ENCODE measurements at regions not wholly inside any gene's neighbourhood (a gene's known extent, or its start where the extent isn't known, plus 50 kb on each side); places are given as distances from the start of the nearest gene placed in this dataset.

DNA sequence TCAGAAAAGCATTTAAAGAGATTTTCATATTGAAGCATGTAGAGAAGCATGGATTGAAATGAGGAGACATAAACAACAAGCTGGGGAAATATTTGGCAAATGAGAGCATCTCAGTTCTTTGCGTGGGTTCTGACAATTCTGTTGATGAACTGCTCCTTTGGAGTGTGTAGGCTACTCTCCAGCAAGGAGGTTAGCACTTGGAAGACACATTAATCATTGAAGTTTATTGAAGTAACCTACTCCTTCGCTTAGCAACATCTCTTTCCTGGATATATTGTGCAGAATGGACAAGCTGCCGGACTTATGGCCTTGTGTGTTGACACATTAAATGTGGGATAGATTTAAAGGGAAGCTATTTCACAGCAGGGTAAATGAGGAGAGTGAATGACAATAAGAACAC is 354.5 kb upstream of the VWC2 start:
- Histone ChIP-seq H3K27me3 (ENCODE audit: control insufficient read depth, insufficient read depth, low read length) (no peaks in the 10 kb centered on the region), H3K4me1 (no peaks in the 10 kb centered on the region), H3K9ac (no peak overlapping the region), H3K27ac (no peak overlapping the region), H3K9me3 (ENCODE audit: control insufficient read depth, low read length) (no peaks in the 10 kb centered on the region), H3K79me2 (no peaks in the 10 kb centered on the region), H2AFZ (no peak overlapping the region), H3K4me2 (ENCODE audit: low read length) (no peak overlapping the region), H3K4me3 (ENCODE audit: low read depth, low read length) (no peak overlapping the region), H3K36me3 (ENCODE audit: control insufficient read depth, insufficient read depth, low read length) (no peaks in the 10 kb centered on the region)
- TF ChIP-seq, protein P1, sequence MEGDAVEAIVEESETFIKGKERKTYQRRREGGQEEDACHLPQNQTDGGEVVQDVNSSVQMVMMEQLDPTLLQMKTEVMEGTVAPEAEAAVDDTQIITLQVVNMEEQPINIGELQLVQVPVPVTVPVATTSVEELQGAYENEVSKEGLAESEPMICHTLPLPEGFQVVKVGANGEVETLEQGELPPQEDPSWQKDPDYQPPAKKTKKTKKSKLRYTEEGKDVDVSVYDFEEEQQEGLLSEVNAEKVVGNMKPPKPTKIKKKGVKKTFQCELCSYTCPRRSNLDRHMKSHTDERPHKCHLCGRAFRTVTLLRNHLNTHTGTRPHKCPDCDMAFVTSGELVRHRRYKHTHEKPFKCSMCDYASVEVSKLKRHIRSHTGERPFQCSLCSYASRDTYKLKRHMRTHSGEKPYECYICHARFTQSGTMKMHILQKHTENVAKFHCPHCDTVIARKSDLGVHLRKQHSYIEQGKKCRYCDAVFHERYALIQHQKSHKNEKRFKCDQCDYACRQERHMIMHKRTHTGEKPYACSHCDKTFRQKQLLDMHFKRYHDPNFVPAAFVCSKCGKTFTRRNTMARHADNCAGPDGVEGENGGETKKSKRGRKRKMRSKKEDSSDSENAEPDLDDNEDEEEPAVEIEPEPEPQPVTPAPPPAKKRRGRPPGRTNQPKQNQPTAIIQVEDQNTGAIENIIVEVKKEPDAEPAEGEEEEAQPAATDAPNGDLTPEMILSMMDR (IDR thresholded peaks at IDR 0.05): no peak

DNA sequence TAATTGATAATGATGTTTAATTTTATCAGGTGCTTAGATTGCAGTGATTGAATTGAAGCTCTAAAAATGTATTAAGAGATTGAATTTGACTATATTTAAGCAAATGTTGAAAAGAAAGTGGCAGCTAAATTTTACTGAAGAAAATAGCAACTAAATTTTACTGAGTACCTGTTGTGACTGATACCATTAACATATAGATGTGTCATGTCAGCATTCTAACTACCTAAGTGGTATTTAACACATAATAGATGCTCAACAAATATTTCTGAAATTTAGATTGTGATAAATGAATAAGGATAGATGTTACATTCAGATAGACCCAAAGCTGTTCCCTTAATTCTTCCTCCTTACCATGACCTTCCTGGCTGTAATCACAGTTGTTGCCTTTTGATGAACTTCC is 350.9 kb upstream of the VWC2 start:
- Histone ChIP-seq H3K36me3 (ENCODE audit: control insufficient read depth, insufficient read depth, low read length) (no peaks in the 10 kb centered on the region), H3K9me3 (ENCODE audit: control insufficient read depth, low read length) (no peaks in the 10 kb centered on the region), H3K27ac (no peak overlapping the region), H2AFZ (no peak overlapping the region), H3K4me3 (ENCODE audit: low read depth, low read length) (no peak overlapping the region), H3K79me2 (no peaks in the 10 kb centered on the region), H3K9ac (no peak overlapping the region), H3K4me2 (ENCODE audit: low read length) (no peak overlapping the region), H3K27me3 (ENCODE audit: control insufficient read depth, insufficient read depth, low read length) (no peaks in the 10 kb centered on the region), H3K4me1 (no peaks in the 10 kb centered on the region)
- TF ChIP-seq, protein P1 (IDR thresholded peaks at IDR 0.05): no peak

DNA sequence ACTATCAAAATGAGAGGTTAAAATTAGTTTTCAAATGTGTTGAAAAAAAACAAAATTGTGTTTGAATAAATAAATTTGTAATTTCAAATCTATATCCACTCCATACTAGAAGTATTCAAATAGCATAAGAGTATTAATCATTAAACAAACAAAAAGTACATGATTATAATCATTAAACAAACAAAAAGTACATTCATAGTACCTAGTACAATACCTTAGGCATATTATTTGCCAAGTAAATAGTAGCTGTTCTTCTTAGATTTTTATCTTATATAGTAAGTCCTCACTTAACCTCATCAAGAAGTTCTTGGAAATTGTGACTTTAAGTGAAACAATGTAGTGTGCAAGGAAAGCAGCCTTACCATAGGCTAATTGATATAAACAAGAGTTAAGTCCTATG is 349.3 kb upstream of the VWC2 start:
- H3K9me3 ChIP-seq (ENCODE audit: control insufficient read depth, low read length): no peaks in the 10 kb centered on the region
- no peaks in the 10 kb centered on the region for H3K27me3 ChIP-seq (ENCODE audit: control insufficient read depth, insufficient read depth, low read length)
- H3K4me2 ChIP-seq (ENCODE audit: low read length): no peak overlapping the region
- no peaks in the 10 kb centered on the region for H3K36me3 ChIP-seq (ENCODE audit: control insufficient read depth, insufficient read depth, low read length)
- H3K4me3 ChIP-seq (ENCODE audit: low read depth, low read length): no peak overlapping the region
- no peak overlapping the region for H2AFZ ChIP-seq
- H3K9ac ChIP-seq: no peak overlapping the region
- no peaks in the 10 kb centered on the region for H3K79me2 ChIP-seq
- H3K4me1 ChIP-seq: no peaks in the 10 kb centered on the region
- TF ChIP-seq, protein P1 (IDR thresholded peaks at IDR 0.05): no peak
- no peak overlapping the region for H3K27ac ChIP-seq

DNA sequence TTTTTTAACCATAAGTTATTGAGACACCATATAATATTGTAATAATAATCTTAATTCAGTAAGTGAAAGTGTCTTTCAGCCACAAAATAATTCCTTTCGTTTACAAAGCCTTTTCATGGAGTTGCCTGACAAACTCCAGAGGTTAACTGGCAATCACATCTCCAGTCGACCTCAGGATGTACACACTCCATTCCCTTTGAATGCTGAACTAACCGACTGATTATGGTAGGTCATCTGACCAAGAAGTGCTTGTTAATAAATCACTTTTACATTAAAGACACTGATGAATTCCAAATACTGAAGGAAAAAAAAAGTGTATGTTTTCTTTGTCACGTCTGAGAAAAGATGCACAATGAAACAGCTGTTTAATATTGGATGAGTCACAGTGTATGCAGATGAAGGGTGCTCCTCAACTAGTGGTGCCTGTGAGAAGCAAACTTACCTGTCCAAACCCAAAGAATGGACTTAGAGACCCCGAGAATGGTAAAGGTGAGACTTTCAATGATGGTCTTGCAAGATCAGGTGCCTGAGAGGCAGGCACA is 348.1 kb upstream of the VWC2 start:
- Histone ChIP-seq H3K27me3 (ENCODE audit: control insufficient read depth, insufficient read depth, low read length) (no peaks in the 10 kb centered on the region), H3K79me2 (no peaks in the 10 kb centered on the region), H3K4me1 (no peaks in the 10 kb centered on the region), H3K9ac (no peak overlapping the region), H3K9me3 (ENCODE audit: control insufficient read depth, low read length) (no peaks in the 10 kb centered on the region), H3K36me3 (ENCODE audit: control insufficient read depth, insufficient read depth, low read length) (no peaks in the 10 kb centered on the region), H3K27ac (no peak overlapping the region), H2AFZ (no peak overlapping the region), H3K4me2 (ENCODE audit: low read length) (no peak overlapping the region), H3K4me3 (ENCODE audit: low read depth, low read length) (no peak overlapping the region)
- TF ChIP-seq, protein P1 (IDR thresholded peaks at IDR 0.05): no peak

DNA sequence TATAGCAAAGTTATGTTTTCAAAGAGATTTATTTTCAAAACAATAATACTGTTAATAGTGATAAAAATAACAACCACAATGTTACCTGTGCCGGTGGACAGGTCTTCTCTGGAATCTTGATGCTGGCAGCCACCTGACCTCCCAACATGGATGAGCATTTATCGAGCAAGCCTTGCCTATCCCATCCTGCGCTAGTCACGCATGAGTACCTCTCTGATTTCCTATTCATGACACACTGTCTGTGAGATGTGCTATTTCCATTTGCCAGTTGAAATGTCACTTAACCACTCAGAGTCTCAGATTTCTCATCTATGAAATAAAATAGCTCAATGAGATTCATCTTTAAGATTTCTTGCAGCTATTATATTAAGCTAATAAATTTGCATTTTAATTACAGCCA is 341.2 kb upstream of the VWC2 start:
- H3K79me2 ChIP-seq: no peaks in the 10 kb centered on the region
- H3K27ac ChIP-seq: no peak overlapping the region
- no peak overlapping the region for H3K4me3 ChIP-seq (ENCODE audit: low read depth, low read length)
- no peak overlapping the region for H3K9ac ChIP-seq
- H2AFZ ChIP-seq: no peak overlapping the region
- TF ChIP-seq, protein P1 (IDR thresholded peaks at IDR 0.05): no peak
- H3K36me3 ChIP-seq (ENCODE audit: control insufficient read depth, insufficient read depth, low read length): no peaks in the 10 kb centered on the region
- no peak overlapping the region for H3K4me2 ChIP-seq (ENCODE audit: low read length)
- H3K4me1 ChIP-seq: no peaks in the 10 kb centered on the region
- H3K9me3 ChIP-seq (ENCODE audit: control insufficient read depth, low read length): no peaks in the 10 kb centered on the region
- no peaks in the 10 kb centered on the region for H3K27me3 ChIP-seq (ENCODE audit: control insufficient read depth, insufficient read depth, low read length)
